GM21619 (cell line): ENCODE measurements at regions not wholly inside any gene's neighbourhood (a gene's known extent, or its start where the extent isn't known, plus 50 kb on each side); places are given as distances from the start of the nearest gene placed in this dataset.
A peak's percentile ranks its signal among the peaks of the same experiment; 100 is the strongest.

Experiments used
- ATAC-seq: cut with Tn5 transposase; IDR thresholded peaks from one replicate; pipeline ENCODE4 v1.9.1; 2021; ENCODE audit not compliant: unreplicated experiment

GRCh38 chr4:23207059-23207458, 514.3 kb downstream of the GBA3 start:
- ATAC-seq, result no peak

GRCh38 chr4:23202712-23203247, 510.0 kb downstream of the GBA3 start:
- no peak for ATAC-seq

- ATAC-seq, result no peak
Measured at GRCh38 chr4:23194751-23195150, 502.0 kb downstream of the GBA3 start.

- no peak for ATAC-seq
Measured at GRCh38 chr4:23174179-23174578, 481.4 kb downstream of the GBA3 start.

GRCh38 chr4:23171976-23172375, 479.2 kb downstream of the GBA3 start:
- no peak for ATAC-seq

- ATAC-seq, result no peak
Measured at GRCh38 chr4:23169608-23170311, 477.0 kb downstream of the GBA3 start.

GRCh38 chr4:23166919-23167318, 474.2 kb downstream of the GBA3 start:
- no peak for ATAC-seq

GRCh38 chr4:23166407-23166806, 473.7 kb downstream of the GBA3 start:
- ATAC-seq, result no peak

GRCh38 chr4:23165669-23166068, 472.9 kb downstream of the GBA3 start:
- no peak for ATAC-seq

- ATAC-seq, result no peak
Measured at GRCh38 chr4:23163647-23164436, 471.1 kb downstream of the GBA3 start.

- ATAC-seq, result no peak
Measured at GRCh38 chr4:23162275-23162674, 469.5 kb downstream of the GBA3 start.

- ATAC-seq, result no peak
Measured at GRCh38 chr4:23161787-23162186, 469.1 kb downstream of the GBA3 start.

GRCh38 chr4:23153076-23153475, 460.3 kb downstream of the GBA3 start:
- ATAC-seq, result no peak

GRCh38 chr4:23149815-23150214, 457.1 kb downstream of the GBA3 start:
- no peak for ATAC-seq

- no peak for ATAC-seq
Measured at GRCh38 chr4:23144707-23145106, 452.0 kb downstream of the GBA3 start.

- peak; percentile 67 for ATAC-seq
Measured at GRCh38 chr4:23135792-23136645, 443.3 kb downstream of the GBA3 start.

- ATAC-seq, result no peak
Measured at GRCh38 chr4:23134331-23134730, 441.6 kb downstream of the GBA3 start.

GRCh38 chr4:23130845-23131244, 438.1 kb downstream of the GBA3 start:
- no peak for ATAC-seq

- ATAC-seq, result no peak
Measured at GRCh38 chr4:23125118-23125517, 432.4 kb downstream of the GBA3 start.

- no peak for ATAC-seq
Measured at GRCh38 chr4:23122666-23123400, 430.1 kb downstream of the GBA3 start.

- ATAC-seq, result no peak
Measured at GRCh38 chr4:23120374-23120773, 427.6 kb downstream of the GBA3 start.
